ENCODE measurements at regions not wholly inside any gene's neighbourhood (a gene's known extent, or its start where the extent isn't known, plus 50 kb on each side); places are given as distances from the start of the nearest gene placed in this dataset.

GRCh38 chr2:185578322-185578721 is 160.3 kb upstream of the FSIP2 start:
- TF ChIP-seq CTCF (IDR thresholded peaks at IDR 0.05) (no peak), ZFX (IDR thresholded peaks at IDR 0.05; ENCODE audit: borderline replicate concordance) (no peak)

Data from 22Rv1 (cell line).